Panc1 (cell line): ENCODE measurements at regions not wholly inside any gene's neighbourhood (a gene's known extent, or its start where the extent isn't known, plus 50 kb on each side); places are given as distances from the start of the nearest gene placed in this dataset.

ENCODE experiments used
- ATAC-seq: fragments of 200-7000 bp; cut with Tn5 transposase; 2 replicates; pipeline ENCODE4 v1.9.1; 2020; ENCODE audit warnings: mild to moderate bottlenecking, moderate library complexity
- BruUV-seq: library from RNA; stranded (reverse); fragments of 400-500 nt; replicated peaks from 2 replicates; lab custom pipeline; 2021; lab: Mats Ljungman, UMichigan
- CTCF ChIA-PET: fragments of 300-600 bp; sonication (Branson Sonifier 250); formaldehyde crosslinking; loops from one replicate; lab custom pipeline; 2022; ENCODE audit warnings: antibody characterized with exemption; lab: Charles Lee
- POLR2A ChIA-PET: fragments of 300-600 bp; sonication (Branson Sonifier 250); formaldehyde crosslinking; loops from one replicate; lab custom pipeline; 2022; ENCODE audit warnings: antibody characterized with exemption; lab: Charles Lee
- DNase-seq: peaks from one replicate; pipeline ENCODE4 v3.0.0-alpha.2; 2010; ENCODE audit warnings: low read depth, low spot score
- H3K27ac ChIP-seq: 2 replicates; pipeline ENCODE4 v1.5.1; 2011; ENCODE audit warnings: mild to moderate bottlenecking, low read length, inconsistent platforms
- H3K27me3 ChIP-seq: fragments of 200-500 bp; sonication (Bioruptor generic); 2 replicates; pipeline ENCODE4 v1.6.0; 2014; ENCODE audit warnings: low read length, inconsistent platforms; ENCODE audit not compliant: control insufficient read depth, insufficient read depth
- H3K36me3 ChIP-seq: fragments of 200-500 bp; sonication (Bioruptor generic); 2 replicates; pipeline ENCODE4 v1.5.1; 2014; ENCODE audit warnings: inconsistent platforms, mild to moderate bottlenecking, low read length, moderate library complexity; ENCODE audit not compliant: control insufficient read depth, insufficient read depth
- H3K4me1 ChIP-seq: 2 replicates; pipeline ENCODE4 v1.5.1; 2011; ENCODE audit warnings: inconsistent platforms, mild to moderate bottlenecking, low read length, moderate library complexity; ENCODE audit not compliant: control insufficient read depth, insufficient read depth
- H3K4me3 ChIP-seq, 2 experiments: 2 replicates each; pipeline ENCODE4 v1.5.1; 2011 to 2012; ENCODE audit warnings: low read depth in 2 of 2, low read length in 2 of 2, mild to moderate bottlenecking in 2 of 2, inconsistent platforms in 1 of 2, moderate library complexity in 1 of 2
- H3K9me3 ChIP-seq: fragments of 200-500 bp; sonication (Bioruptor generic); 2 replicates; pipeline ENCODE4 v1.5.1; 2014; ENCODE audit warnings: low read depth, mild to moderate bottlenecking, inconsistent platforms, low read length, moderate library complexity; ENCODE audit not compliant: control insufficient read depth, insufficient read depth
- POLR2AphosphoS5 ChIP-seq: IDR thresholded peaks from 2 replicates; pipeline ENCODE4 v1.6.1; 2012; ENCODE audit warnings: mild to moderate bottlenecking, low read depth, low read length, moderate library complexity
- REST ChIP-seq, 2 experiments: IDR thresholded peaks; 2 replicates each; pipeline ENCODE4 v1.6.1; 2011 to 2012; ENCODE audit warnings: low read depth in 2 of 2, control low read depth in 1 of 2, low read length in 1 of 2, mild to moderate bottlenecking in 1 of 2, moderate library complexity in 1 of 2; ENCODE audit not compliant: insufficient read depth in 1 of 2
- SIN3A ChIP-seq: IDR thresholded peaks from 2 replicates; pipeline ENCODE4 v1.6.1; 2012; ENCODE audit warnings: low read depth, mild to moderate bottlenecking, low read length, moderate library complexity, borderline replicate concordance; ENCODE audit not compliant: insufficient read depth
- TCF7L2 ChIP-seq: IDR thresholded peaks from 2 replicates; pipeline ENCODE4 v1.6.1; 2011; ENCODE audit warnings: mild to moderate bottlenecking, low read depth, low read length, inconsistent platforms
- in situ Hi-C: cut with HindIII; loops from 2 replicates; pipeline ENCODE4 v1.10.0; 2016; ENCODE audit warnings: low sequenced_read_pairs, low pct_unique_long_range_greater_than_20kb
- intact Hi-C: fragments of 100-400 bp; cut with micrococcal nuclease; formaldehyde crosslinking; loops from one replicate; pipeline ENCODE4 v1.10.0; 2022; ENCODE audit not compliant: unreplicated experiment
- TF ChIP-seq, protein P1 (sequence below): fragments of 450-650 bp; IDR thresholded peaks from 2 replicates; pipeline ENCODE4 v1.5.1; 2017; ENCODE audit warnings: mild to moderate bottlenecking

DNA sequence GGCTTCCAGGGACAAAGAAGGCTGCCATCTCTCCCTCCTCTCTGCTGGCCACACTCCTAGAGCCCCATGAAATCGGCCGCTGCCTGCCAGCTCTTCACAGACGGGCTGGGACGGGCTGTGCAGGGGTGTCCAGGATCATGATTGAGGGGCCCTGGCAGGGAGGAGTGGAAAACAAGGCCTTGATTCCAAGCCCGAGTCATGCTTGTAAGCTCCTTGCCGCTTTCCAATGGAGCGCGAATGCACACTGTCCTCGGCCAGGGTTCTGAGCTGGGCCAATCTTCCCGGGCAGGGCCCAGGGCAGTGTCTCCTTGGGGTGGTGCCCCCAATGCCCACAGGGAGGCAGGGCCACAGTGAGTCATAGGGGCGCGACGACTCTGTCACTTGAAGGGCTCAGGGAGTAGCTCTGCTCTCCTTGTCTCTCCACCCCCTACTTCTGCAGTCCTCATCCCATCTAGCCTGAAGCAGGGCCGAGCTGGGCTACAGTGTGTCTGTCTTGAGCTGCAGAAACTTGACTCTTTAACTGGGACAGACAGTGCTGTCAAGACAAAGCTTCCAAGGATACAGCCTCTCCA lies 186.2 kb upstream of the SVIL start:
- in situ Hi-C loops = no loop called here
- Histone ChIP-seq H3K4me3 (no peak overlapping the region), H3K9me3 (no peaks in the 10 kb centered on the region), H3K27ac (no peak overlapping the region), H3K36me3 (no peaks in the 10 kb centered on the region), H3K4me1 (no peaks in the 10 kb centered on the region), H3K27me3 (no peaks in the 10 kb centered on the region)
- CTCF ChIA-PET = interaction anchor here (0.6 kb wide), 1 partner anchor 119 kb away, joined by 8 read pairs; no protein-coding TSS in a partner anchor
- intact Hi-C loops = no loop called here
- ATAC-seq = no peak
- TF ChIP-seq, protein P1, sequence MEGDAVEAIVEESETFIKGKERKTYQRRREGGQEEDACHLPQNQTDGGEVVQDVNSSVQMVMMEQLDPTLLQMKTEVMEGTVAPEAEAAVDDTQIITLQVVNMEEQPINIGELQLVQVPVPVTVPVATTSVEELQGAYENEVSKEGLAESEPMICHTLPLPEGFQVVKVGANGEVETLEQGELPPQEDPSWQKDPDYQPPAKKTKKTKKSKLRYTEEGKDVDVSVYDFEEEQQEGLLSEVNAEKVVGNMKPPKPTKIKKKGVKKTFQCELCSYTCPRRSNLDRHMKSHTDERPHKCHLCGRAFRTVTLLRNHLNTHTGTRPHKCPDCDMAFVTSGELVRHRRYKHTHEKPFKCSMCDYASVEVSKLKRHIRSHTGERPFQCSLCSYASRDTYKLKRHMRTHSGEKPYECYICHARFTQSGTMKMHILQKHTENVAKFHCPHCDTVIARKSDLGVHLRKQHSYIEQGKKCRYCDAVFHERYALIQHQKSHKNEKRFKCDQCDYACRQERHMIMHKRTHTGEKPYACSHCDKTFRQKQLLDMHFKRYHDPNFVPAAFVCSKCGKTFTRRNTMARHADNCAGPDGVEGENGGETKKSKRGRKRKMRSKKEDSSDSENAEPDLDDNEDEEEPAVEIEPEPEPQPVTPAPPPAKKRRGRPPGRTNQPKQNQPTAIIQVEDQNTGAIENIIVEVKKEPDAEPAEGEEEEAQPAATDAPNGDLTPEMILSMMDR = no peak
- TF ChIP-seq SIN3A = no peak
- no peak for TF ChIP-seq TCF7L2
- TF ChIP-seq POLR2AphosphoS5 = no peak
- no peak for TF ChIP-seq REST (IDR thresholded peaks at IDR 0.05; ENCODE audit: insufficient read depth in 1 of 2, low read depth in 2 of 2, low read length in 1 of 2)
- POLR2A ChIA-PET = no interaction called here
- no TSS peak for BruUV-seq
- DNase-seq = no peak

- Histone ChIP-seq H3K4me3 (no peak overlapping the region), H3K27ac (no peak overlapping the region), H3K36me3 (no peaks in the 10 kb centered on the region), H3K27me3 (no peaks in the 10 kb centered on the region), H3K4me1 (no peaks in the 10 kb centered on the region), H3K9me3 (no peaks in the 10 kb centered on the region)
- DNase-seq = no peak
- ChIA-PET CTCF (no interaction called here), POLR2A (no interaction called here)
- ATAC-seq = no peak
- BruUV-seq = no TSS peak
- in situ Hi-C loops = no loop called here
- no peak for TF ChIP-seq SIN3A
- TF ChIP-seq, protein P1 = no peak
- intact Hi-C loops = no loop called here
Observed at GRCh38 chr10:29816801-29817558, 182.2 kb upstream of the SVIL start.
